Eye (tissue), 1 donor: ENCODE measurements at regions not wholly inside any gene's neighbourhood (a gene's known extent, or its start where the extent isn't known, plus 50 kb on each side); places are given as distances from the start of the nearest gene placed in this dataset.
A peak's percentile ranks its signal among the peaks of the same experiment; 100 is the strongest.
"Not testable (repeated sequence)": the region's sequence is repeated elsewhere in the genome, so short reads cannot be mapped to it uniquely, and the experiment has no call there.

Experiments
- DNase-seq: peaks from one replicate; pipeline ENCODE4 v3.0.0-alpha.2; 2015

DNA sequence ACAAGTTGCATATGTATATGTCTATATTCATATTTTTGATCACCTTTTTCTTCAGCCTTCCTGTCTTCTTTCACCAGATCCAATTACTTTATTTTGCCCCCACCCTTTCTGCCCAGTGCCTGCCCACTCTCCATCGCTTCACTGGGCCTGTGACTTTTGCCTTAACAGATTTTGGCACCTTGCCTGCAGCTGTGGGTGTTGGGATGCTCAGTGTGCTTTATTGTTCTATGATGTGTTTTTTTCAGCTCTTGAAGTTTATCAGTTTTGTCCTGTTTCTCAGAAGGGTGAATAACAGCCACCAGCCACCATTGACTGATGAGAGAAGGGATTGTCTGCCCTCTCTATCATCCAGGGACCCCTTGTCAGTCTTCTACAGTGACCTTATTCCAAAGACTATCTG is 77.2 kb upstream of the GALNT7 start:
- peak; percentile 11 for DNase-seq

DNA sequence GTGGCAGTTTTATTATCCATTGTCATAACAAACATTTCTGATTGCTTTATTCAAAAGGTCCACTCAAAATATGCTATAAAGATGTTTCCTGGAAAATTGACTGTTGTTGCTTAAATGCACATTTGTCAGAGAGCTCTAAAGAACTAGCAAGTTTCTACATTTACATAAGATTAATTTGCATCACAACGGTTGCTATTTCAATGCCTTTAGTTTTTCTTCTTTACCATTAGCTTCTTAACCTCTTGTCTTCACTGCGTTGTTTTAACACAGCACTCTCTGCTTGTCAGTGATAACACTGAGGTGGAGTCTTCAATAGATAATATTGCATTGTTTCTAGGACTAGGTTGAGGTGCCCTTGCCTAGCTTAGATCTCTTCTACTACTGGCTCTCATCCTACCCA is 76.7 kb upstream of the GALNT7 start:
- no peak for DNase-seq

DNA sequence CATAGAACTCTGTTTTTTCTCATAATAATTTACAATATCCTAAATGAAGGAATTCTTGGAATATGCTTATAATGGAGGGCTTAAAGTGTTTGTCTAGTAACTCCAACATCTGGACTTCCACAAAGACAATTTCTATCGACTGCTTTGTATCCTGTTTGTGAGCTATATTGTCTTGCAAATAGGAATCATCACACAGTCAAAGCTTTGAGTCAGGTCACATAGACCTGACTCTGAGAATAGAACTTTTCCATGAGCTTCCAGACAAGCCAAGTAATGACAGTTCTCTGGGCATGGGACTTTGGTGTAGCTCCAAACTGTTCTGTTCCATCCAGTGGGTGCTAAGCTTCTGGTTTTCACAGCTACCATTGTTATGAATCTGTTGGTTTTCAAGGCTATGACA is 75.2 kb upstream of the GALNT7 start:
- no peak for DNase-seq

DNA sequence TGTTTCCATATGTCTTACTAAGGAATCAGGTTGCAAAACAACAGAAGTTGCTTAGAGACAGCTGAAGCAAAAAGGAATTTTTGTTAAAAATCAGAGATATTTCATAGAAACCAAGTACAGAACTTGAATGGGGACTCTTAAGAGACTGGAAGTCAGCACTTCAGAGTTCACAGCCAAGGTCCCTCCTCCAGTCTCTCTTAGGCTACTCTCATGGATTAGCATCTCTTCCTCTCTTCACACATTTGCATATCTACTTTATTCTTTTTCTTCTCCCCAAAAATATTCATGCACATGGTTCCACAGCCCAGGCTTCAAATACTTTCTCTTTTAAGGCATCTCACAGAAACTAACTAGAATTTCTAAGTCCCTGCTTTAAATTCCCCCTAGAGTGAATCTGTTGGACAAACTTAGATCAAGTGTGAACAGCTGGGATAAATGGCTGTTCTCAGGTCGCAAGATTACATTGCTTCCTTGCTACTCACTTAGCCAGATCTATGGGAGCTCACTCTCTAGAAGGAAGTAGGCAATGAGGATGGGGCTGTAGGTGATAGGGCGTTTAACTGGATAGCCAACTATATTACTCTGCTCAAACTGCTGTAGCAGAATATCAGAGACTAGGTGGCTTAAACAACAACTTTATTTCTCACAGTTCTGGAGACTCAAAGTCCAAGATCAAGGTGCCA is 73.7 kb upstream of the GALNT7 start:
- DNase-seq, result no peak

DNA sequence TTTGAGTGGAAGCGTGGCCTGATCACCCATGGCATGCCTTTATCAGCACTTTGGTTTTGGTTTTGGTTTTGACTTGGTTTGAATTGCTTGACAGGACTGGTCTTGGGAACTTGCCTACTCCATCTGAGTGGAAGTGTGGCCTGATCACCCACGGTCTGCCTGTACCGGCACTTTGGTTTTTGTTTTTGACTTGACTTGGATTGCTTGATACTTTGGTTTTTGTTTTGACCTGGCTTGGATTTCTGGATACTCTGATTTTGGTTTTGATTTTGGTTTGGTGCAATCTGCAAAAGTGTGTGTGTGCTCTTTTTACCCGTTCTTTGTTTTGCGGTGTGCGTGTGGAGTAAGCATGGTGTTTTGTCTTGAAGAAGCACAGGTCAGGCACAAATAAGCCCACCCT is 69.2 kb upstream of the GALNT7 start:
- not testable (repeated sequence) for DNase-seq

DNA sequence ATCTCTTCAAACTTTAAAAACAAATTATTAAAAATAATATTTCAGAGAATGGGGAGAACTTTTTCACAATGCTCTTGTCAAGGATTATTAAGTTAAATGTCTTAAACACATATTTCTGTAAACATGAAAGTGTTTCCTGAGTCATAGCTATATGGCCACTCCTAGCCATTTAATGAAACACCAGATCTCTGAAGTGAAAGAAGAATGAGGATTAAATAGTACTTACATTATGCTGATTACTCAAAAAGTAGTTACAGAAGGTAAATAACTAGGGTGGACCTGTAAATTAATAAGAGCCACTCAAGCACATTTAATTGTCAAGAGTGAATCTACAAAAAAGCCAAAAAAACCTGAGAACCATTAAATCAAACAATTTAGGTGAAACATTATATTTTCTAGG is 57.6 kb upstream of the GALNT7 start:
- DNase-seq, result no peak

DNA sequence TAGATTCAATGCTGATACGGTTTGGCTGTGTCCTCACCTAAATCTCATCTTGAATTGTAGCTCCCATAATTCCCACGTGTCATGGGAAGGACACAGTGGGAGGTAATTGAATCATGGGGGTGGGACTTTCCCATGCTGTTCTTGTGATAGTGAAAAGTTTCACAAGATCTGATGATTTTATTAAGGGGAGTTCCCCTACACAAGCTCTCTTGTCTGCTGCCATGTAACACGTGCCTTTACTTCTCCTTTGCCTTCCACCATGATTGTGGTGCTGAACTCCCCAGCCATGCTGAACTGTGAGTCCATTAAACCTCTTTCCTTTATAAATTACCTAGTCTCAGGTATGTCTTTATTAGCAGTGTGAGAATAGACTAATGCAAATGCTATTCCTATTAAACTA is 51.2 kb upstream of the GALNT7 start:
- not testable (repeated sequence) for DNase-seq
